ENCODE measurements at regions not wholly inside any gene's neighbourhood (a gene's known extent, or its start where the extent isn't known, plus 50 kb on each side); places are given as distances from the start of the nearest gene placed in this dataset.

- TF ChIP-seq EZH2 (IDR thresholded peaks at IDR 0.05; ENCODE audit: borderline replicate concordance, low read length), result no peak
- no peak for TF ChIP-seq CTCF (conservative IDR thresholded peaks at IDR 0.05 in 1 of 2, IDR thresholded peaks at IDR 0.05 in 1 of 2; ENCODE audit: extremely low read depth in 1 of 2, insufficient read depth in 1 of 2, low read depth in 1 of 2, low read length in 2 of 2)
Measured at GRCh38 chr13:104375614-104376013, 1309.4 kb upstream of the SLC10A2 start.

All from mammary epithelial cell (primary cell).